ENCODE measurements at regions not wholly inside any gene's neighbourhood (a gene's known extent, or its start where the extent isn't known, plus 50 kb on each side); places are given as distances from the start of the nearest gene placed in this dataset.

DNA sequence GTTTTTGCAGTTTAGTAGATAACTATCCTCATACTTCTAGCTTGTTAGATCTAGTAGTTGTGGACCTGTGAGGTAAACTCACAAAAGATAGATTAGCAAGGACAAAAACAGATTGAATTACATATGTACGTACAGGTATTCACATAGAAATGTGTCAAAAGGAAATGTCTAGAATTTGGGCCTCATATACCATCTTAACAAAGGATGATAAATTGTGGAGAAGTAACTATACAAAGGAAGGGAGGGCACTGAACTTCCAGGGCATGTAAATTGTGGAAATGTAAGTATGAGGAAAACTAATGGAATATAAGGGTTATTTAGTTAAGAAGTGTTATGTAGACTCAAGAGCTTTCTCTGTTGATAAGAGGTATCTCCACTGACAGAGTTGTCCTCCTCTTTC is 477.3 kb downstream of the KCNJ2 start:
- no peaks in the 10 kb centered on the region for H3K4me1 Mint-ChIP-seq (ENCODE audit: low read depth)
- H3K36me3 Mint-ChIP-seq (ENCODE audit: low read depth), result no peaks in the 10 kb centered on the region
- intact Hi-C loops (cut with micrococcal nuclease), result no loop called here
- peaks cover 1% of the 10 kb centered on the region for H3K27me3 Mint-ChIP-seq
- no peak overlapping the region for H3K27ac Mint-ChIP-seq
- no peaks in the 10 kb centered on the region for H3K9me3 Mint-ChIP-seq
- H3K4me3 Mint-ChIP-seq, result no peak overlapping the region

DNA sequence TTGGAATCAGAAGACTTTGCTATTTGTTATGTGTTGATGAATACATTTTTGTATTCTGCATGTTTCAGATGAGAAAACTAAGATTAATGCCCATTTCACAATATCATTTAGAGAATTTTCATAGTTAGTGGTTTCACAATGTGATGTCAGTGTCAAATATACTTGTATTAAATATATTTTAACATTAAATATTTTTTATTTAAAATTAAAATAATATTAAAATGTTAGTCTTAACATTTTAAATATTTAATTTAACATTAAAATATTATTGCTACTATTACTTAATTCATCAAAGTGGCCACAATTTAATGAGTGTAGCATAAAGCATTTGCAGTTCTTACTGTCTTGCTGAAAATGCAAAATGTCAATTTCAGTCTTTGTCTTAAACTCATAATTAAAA is 478.8 kb downstream of the KCNJ2 start:
- intact Hi-C loops (cut with micrococcal nuclease), result no loop called here
- Mint-ChIP-seq H3K4me1 (ENCODE audit: low read depth) (no peaks in the 10 kb centered on the region), H3K4me3 (no peak overlapping the region), H3K9me3 (no peaks in the 10 kb centered on the region), H3K27ac (no peak overlapping the region), H3K27me3 (peaks cover 1% of the 10 kb centered on the region), H3K36me3 (ENCODE audit: low read depth) (no peaks in the 10 kb centered on the region)

DNA sequence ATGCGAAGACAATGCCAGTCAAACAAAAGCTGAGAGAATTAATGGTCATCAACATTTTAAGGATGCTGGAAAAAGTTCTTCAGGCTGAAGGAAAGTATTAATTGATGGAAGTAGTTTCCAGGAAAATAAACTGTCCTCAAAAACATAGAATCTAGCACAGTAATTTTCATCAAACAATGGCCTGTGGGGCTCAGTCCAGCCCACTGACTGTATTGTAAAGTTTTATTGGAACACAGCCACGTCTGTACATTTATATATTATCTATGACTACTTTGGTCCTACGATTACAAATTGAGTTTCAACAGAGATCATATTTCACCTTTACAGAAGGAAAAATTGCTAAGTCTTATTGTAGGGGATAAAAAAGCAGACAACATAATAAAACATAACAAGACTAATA is 484.5 kb downstream of the KCNJ2 start:
- H3K4me1 Mint-ChIP-seq (ENCODE audit: low read depth), result no peaks in the 10 kb centered on the region
- intact Hi-C loops (cut with micrococcal nuclease), result no loop called here
- no peak overlapping the region for H3K4me3 Mint-ChIP-seq

DNA sequence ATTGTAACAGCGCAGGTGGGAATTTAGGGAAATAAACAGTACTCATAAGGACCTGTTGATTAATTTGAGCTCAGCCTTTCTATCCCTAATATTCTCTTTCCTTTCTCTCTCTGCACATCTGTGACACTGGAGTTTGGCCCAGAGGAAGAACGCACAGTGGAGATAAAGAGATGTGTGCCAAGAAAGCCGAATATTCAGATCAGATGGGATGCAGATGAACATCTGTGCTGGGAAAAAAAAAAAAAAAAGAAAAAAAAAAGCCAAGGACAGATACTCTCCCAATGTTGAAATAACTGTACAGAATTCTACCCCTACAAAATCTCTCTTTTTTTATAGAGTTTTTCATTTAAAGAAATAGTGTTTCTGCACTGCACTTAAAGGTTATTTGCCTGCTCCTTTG is 485.4 kb downstream of the KCNJ2 start:
- no peaks in the 10 kb centered on the region for H3K36me3 Mint-ChIP-seq (ENCODE audit: low read depth)
- no peaks in the 10 kb centered on the region for H3K4me1 Mint-ChIP-seq (ENCODE audit: low read depth)
- intact Hi-C loops (cut with micrococcal nuclease), result no loop called here
- H3K27ac Mint-ChIP-seq, result no peak overlapping the region
- no peaks in the 10 kb centered on the region for H3K9me3 Mint-ChIP-seq
- peaks cover 1% of the 10 kb centered on the region for H3K27me3 Mint-ChIP-seq
- H3K4me3 Mint-ChIP-seq, result no peak overlapping the region

More for the DNA sequence above, 484.5 kb downstream of the KCNJ2 start:
- no peaks in the 10 kb centered on the region for H3K9me3 Mint-ChIP-seq
- H3K36me3 Mint-ChIP-seq (ENCODE audit: low read depth), result no peaks in the 10 kb centered on the region
- no peak overlapping the region for H3K27ac Mint-ChIP-seq
- peaks cover 1% of the 10 kb centered on the region for H3K27me3 Mint-ChIP-seq

DNA sequence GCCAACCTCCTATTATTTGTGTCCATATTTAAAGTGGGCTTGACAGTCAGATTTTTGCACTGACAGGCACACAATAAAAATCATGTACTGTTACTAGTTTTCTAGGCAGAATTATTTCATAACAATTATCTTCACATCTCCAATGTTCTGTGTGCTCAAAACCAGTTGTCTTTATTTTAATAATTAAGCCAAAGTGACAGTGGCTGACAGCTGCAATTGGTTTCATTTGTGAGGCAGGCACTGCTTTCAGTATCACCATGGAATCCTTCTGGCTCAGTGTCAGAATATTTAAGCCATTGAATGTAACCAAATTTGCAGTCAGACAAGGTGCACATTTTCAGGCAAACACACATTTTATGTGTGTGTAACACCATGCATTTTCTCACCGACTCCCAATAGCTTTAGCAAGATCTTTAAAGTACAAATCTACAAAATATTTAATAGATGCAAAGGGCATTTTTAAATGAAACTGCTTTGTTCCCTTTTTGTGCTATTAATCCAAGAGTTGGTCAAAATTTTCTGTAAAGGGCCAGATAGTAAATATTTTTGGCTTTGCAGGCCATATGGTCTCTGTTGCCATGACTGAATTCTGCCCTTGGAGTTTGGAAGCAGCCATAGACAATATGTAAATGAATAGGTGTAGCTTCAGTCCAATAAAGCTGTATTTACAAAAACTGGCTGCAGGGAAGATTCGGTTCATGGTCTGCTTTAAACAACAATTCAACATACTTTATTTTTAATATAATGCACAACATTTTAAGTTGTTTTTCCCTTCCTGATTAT is 486.0 kb downstream of the KCNJ2 start:
- intact Hi-C loops (cut with micrococcal nuclease), result no loop called here
- Mint-ChIP-seq H3K36me3 (ENCODE audit: low read depth) (no peaks in the 10 kb centered on the region), H3K9me3 (no peaks in the 10 kb centered on the region), H3K4me3 (no peak overlapping the region), H3K27me3 (peaks cover 1% of the 10 kb centered on the region), H3K4me1 (ENCODE audit: low read depth) (no peaks in the 10 kb centered on the region), H3K27ac (no peak overlapping the region)

DNA sequence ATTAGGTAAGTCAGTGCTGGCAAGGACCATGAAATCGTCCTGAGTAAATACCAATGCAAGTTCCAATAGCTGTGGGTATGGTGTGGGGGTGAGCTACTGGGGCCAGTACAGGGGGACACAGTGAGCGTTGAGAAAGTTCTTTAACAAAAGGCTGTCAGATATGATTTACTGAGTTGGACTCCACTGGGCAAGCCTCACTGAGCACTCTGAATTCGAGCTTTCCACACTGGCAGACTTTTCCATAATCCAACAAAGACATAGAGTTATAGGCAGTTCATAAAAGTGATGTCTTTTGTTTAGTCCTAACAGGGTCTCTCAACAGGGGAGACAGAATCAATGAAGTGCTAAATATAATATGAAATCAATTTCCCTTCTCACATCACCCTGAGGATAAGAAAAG is 489.0 kb downstream of the KCNJ2 start:
- H3K4me3 Mint-ChIP-seq, result no peak overlapping the region
- intact Hi-C loops (cut with micrococcal nuclease), result no loop called here
- no peaks in the 10 kb centered on the region for H3K9me3 Mint-ChIP-seq
- H3K4me1 Mint-ChIP-seq (ENCODE audit: low read depth), result no peaks in the 10 kb centered on the region
- H3K36me3 Mint-ChIP-seq (ENCODE audit: low read depth), result no peaks in the 10 kb centered on the region
- no peaks in the 10 kb centered on the region for H3K27me3 Mint-ChIP-seq
- H3K27ac Mint-ChIP-seq, result no peak overlapping the region

DNA sequence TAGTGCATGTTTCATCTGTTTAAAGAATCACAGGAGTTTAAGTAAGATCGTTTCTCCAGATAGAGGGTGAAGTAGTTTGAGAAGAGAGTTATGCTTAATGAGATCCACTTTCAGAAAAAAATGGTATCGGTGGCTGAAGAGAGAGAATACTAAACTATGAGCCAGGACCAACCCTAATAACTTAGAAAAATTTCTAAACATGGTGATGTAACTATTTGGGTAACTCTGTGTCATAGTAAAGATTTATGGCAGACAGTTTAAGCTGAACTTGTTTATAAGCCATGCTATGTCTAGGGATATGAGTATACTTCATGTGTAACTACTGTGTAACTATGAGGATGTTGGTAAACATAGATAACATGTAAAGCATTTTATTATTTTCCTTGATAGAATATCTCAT is 489.5 kb downstream of the KCNJ2 start:
- Mint-ChIP-seq H3K27ac (no peak overlapping the region), H3K4me1 (ENCODE audit: low read depth) (no peaks in the 10 kb centered on the region), H3K36me3 (ENCODE audit: low read depth) (no peaks in the 10 kb centered on the region), H3K4me3 (no peak overlapping the region), H3K9me3 (no peaks in the 10 kb centered on the region), H3K27me3 (no peaks in the 10 kb centered on the region)
- intact Hi-C loops (cut with micrococcal nuclease), result no loop called here

DNA sequence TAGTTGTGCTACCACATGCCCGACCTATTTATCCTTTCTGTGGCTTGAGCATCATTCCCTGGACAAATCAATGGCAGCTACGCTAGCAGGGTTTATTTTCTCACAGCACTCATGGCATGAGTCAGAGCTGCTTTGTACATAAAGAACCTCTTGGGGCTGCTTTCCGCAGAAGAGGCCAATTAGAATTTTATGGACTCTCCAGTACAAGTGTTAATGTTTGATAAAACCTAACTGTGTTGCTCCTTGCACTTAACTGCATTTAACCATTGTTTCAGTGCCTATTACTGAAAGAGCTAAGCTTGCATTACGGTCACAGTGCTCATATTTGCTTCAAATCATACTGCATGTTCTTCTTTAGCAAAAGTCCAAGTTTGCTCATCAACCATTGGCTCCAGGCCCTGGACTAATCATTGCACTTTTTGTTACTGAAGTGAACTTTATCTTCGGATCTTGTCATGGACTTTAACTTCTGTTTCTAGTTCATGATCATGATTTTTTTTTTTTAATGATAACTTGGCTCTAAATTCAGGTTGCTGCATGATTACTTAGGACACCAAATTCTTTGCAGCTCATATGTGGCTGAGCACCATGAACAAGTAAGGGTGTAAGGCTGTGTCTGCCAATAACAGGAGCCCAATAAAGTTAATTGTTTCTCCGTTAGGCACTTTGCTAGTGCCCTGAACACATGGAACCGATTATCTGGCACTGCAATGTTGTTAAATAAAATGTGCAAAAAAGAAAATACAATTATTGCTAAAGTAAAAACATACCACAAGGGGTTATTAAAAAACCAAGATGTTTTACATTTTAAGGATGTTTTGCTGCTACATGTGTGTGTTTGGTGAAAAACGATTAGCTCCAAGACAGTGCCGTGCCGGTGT is 492.2 kb downstream of the KCNJ2 start:
- Mint-ChIP-seq H3K4me1 (ENCODE audit: low read depth) (no peaks in the 10 kb centered on the region), H3K27ac (no peak overlapping the region), H3K27me3 (no peaks in the 10 kb centered on the region), H3K9me3 (no peaks in the 10 kb centered on the region), H3K36me3 (ENCODE audit: low read depth) (no peaks in the 10 kb centered on the region), H3K4me3 (no peak overlapping the region)
- intact Hi-C loops (cut with micrococcal nuclease), result no loop called here

DNA sequence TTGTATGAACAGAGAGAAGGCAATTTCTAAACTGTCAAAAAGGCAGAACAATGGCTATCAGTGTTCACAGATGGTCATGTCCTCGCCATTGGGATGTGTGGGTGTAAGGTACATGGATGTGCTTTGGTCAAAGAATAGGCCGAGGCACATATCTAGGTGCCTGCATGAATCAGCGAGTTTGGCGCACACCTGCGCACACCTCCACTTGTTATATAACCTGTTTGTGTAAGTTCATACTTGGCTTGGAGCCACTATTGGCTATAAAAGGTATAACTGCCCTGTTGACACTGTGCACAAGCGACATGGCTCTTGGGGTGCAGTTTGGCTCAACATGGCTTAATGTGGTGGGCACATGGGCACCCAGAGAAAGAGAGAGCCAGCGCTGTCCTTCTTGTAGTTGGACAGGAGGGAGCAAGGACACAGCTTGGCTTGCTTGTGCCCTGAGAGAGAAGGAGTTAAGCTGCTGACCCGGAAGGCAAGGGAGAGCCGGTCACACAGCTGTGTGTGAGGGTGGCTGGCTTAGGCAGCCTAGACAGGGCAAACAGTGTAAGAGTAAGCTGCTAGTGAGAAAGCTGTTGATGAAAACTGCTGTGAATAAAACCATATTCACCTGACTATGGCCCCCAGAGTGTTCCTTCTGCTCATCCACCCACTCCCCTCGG is 499.1 kb downstream of the KCNJ2 start:
- no peaks in the 10 kb centered on the region for H3K36me3 Mint-ChIP-seq (ENCODE audit: low read depth)
- no peaks in the 10 kb centered on the region for H3K4me1 Mint-ChIP-seq (ENCODE audit: low read depth)
- H3K9me3 Mint-ChIP-seq, result no peaks in the 10 kb centered on the region
- intact Hi-C loops (cut with micrococcal nuclease), result no loop called here
- no peak overlapping the region for H3K27ac Mint-ChIP-seq
- no peaks in the 10 kb centered on the region for H3K27me3 Mint-ChIP-seq
- H3K4me3 Mint-ChIP-seq, result no peak overlapping the region

DNA sequence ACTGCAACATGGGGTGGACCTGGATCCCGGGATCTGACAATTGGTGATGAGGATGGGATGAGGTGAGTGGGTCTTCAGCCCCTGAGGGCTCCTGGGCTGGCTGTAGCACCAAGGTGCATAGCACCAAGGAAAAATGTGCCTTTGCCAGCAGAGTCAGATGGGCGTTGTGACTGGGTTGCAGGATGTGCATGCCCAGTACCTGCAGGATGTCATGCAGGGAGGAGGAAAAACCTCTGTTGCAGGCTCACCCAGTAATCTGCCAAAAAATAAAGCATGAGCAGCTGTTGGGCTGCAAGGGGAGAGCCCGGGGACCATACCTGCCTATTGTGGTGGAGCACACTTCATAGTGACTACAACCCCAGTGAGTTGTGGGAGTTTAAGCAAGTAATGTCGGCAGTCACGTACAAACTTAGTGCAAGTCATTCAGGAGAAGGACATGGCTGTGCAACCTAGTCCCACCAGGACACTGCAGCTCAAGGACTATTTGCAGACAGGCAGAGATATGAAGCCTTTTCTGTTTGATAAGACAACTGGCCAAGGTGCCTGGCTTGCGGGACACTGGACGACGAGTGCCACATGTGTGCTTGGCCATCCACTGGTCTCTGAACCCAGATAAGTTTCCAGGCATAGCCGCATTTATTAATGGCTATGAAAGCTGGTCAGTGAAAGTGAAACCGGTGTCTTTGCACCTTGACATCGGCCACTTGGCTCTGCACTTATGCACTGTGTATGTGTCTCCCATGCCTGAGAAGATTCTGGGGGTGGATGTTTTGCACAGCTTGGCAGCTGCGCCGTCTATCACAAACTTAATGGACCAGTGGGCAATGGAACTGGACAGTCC is 499.8 kb downstream of the KCNJ2 start:
- H3K9me3 Mint-ChIP-seq, result no peaks in the 10 kb centered on the region
- no peaks in the 10 kb centered on the region for H3K36me3 Mint-ChIP-seq (ENCODE audit: low read depth)
- H3K4me1 Mint-ChIP-seq (ENCODE audit: low read depth), result no peaks in the 10 kb centered on the region
- intact Hi-C loops (cut with micrococcal nuclease), result no loop called here
- no peak overlapping the region for H3K27ac Mint-ChIP-seq
- H3K27me3 Mint-ChIP-seq, result no peaks in the 10 kb centered on the region
- no peak overlapping the region for H3K4me3 Mint-ChIP-seq

DNA sequence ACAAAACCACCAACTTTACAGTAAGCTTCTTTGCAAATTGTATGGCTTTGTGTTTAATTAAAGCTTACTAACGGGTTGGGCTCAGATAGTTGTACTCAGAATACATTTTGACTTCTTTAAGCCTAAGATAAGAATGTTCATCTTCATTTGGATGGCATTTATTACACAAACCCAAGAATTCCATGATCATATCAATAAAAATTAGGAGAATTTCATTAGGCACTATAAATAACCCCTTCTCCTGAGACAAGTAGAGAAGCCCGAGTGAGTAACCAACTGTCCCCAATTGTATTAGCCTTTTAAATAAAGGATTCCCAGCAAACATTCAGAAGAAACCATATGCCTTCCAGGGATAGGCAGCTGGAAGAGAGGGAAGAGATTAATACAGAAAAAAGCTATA is 504.7 kb downstream of the KCNJ2 start:
- no peak overlapping the region for H3K4me3 Mint-ChIP-seq
- H3K4me1 Mint-ChIP-seq (ENCODE audit: low read depth), result peaks cover 20% of the 10 kb centered on the region
- H3K27me3 Mint-ChIP-seq, result no peaks in the 10 kb centered on the region
- no peaks in the 10 kb centered on the region for H3K9me3 Mint-ChIP-seq
- no peak overlapping the region for H3K27ac Mint-ChIP-seq
- intact Hi-C loops (cut with micrococcal nuclease), result no loop called here
- H3K36me3 Mint-ChIP-seq (ENCODE audit: low read depth), result no peaks in the 10 kb centered on the region

DNA sequence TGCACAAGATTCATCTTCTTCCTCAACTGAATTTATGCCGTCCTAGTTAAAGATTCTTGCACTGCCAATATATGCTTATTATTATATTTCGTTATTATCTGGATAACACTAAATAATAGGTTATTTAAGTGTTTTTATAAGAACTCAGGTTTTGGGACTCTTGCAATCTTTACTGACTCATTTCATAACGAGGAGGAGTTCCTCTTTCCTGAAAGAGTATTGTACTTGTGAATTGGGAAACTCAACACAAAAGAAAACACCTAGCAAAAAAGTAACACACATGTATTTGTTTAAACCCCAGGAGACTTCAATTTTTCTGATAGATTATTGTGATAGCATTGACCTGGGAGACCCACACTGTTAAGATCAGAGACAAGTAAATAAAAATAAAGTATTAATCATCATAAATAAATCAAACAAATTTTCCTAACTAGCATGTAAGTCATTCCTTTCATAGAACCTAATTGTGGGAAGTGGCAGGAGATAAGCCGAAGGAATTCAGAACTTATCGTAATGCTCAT is 505.8 kb downstream of the KCNJ2 start:
- Mint-ChIP-seq H3K9me3 (no peaks in the 10 kb centered on the region), H3K27ac (no peak overlapping the region), H3K4me1 (ENCODE audit: low read depth) (peaks cover 20% of the 10 kb centered on the region), H3K27me3 (no peaks in the 10 kb centered on the region), H3K36me3 (ENCODE audit: low read depth) (no peaks in the 10 kb centered on the region), H3K4me3 (no peak overlapping the region)
- intact Hi-C loops (cut with micrococcal nuclease), result no loop called here

DNA sequence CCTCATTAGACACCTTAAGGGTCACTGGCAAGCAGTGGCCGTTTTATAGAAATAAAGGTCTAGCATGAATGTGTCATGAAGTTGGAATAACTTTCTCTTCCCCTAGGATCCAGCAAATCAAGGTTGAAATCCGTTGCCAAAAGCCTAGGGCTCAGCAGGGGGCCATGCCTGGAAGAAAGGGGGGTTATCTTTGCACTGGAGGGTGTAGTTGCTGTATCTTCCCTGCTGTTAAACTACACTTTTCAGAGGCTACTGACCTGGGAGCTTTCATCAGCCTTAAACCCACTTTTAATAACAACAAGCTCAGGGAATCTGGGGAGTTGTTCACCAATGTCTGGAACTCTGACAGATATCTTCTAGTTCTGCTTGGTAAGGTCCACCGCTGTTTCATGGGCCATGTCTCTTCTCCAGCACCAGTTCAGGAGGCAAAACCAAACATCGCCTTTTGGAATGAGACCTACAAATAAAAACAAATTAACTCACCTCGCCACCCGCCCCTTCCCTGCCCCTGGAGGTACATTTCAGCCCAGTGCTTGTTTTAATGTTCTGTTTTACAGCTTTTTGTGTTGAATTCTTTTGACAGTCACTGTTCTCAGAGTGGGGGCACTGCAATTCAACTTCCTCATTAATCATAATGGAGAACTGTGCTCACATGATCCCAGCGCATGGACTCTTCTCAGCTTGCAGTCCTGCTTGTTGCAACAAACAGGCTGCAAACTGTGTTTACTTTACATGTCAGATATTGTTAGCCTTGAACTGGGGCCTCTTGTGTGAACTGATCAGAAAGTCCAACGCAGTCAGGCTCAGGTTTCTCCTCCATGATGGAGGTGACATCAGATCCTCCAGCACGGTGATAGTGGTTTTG is 508.7 kb downstream of the KCNJ2 start:
- Mint-ChIP-seq H3K27ac (peak overlapping the region; percentile 65), H3K9me3 (no peaks in the 10 kb centered on the region), H3K4me3 (no peak overlapping the region), H3K36me3 (ENCODE audit: low read depth) (no peaks in the 10 kb centered on the region), H3K4me1 (ENCODE audit: low read depth) (peaks cover 20% of the 10 kb centered on the region), H3K27me3 (no peaks in the 10 kb centered on the region)
- intact Hi-C loops (cut with micrococcal nuclease), result no loop called here

All from dendritic cell treated with granulocyte-macrophage colony-stimulating factor and Interleukin-4, amounts not matched to agents 40 ng/mL and 50 ng/mL, for 4 days (primary cell).